GM19043 (cell line): ENCODE measurements at regions not wholly inside any gene's neighbourhood (a gene's known extent, or its start where the extent isn't known, plus 50 kb on each side); places are given as distances from the start of the nearest gene placed in this dataset.

Experiments used
- ATAC-seq: cut with Tn5 transposase; IDR thresholded peaks from one replicate; pipeline ENCODE4 v1.9.1; 2021; ENCODE audit warnings: low read depth; ENCODE audit not compliant: unreplicated experiment

- ATAC-seq: no peak
Measured at GRCh38 chr16:73390936-73391335, 343.0 kb upstream of the ZFHX3 start.

- no peak for ATAC-seq
Measured at GRCh38 chr16:73390491-73390890, 342.6 kb upstream of the ZFHX3 start.

DNA sequence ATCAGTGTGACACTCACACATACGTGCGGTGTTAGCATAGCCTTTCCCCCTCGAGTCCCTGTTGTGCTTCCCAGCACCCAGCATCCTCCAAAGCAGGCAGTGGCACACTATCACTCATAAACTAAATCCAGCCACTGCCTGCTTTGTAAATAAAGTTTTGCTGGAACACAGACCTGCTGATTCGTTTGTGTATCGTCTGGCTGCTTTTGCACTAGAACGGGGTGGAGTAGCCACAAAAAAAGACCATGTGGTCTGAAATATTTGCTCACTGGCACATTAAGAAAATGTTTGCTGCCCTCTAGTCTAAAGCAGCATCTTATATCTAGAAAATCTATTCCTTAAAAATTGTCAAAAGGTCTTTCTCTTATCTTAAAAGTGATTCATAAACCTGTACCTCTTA lies 341.2 kb upstream of the ZFHX3 start:
- ATAC-seq: no peak

DNA sequence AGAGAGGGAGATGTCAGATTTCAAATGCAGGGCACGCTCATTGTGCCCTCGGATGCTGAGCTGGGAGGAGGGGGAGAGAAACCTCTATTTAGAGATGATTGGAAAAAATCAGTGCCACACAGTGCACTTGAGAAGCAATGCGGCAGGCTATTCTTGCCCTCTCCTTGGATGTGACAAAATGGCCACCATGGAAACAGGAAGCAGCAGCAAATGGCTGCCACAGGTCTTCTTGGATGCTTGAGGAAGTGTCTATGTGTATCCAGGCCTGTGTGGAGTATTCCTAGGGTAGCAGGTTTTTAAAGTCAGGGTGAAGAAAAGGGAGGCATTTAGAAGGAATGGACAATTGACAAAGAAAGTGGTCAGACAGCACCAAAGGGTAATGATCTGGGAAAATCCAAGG lies 340.1 kb upstream of the ZFHX3 start:
- ATAC-seq: no peak

GRCh38 chr16:73385696-73386095 lies 337.8 kb upstream of the ZFHX3 start:
- no peak for ATAC-seq

DNA sequence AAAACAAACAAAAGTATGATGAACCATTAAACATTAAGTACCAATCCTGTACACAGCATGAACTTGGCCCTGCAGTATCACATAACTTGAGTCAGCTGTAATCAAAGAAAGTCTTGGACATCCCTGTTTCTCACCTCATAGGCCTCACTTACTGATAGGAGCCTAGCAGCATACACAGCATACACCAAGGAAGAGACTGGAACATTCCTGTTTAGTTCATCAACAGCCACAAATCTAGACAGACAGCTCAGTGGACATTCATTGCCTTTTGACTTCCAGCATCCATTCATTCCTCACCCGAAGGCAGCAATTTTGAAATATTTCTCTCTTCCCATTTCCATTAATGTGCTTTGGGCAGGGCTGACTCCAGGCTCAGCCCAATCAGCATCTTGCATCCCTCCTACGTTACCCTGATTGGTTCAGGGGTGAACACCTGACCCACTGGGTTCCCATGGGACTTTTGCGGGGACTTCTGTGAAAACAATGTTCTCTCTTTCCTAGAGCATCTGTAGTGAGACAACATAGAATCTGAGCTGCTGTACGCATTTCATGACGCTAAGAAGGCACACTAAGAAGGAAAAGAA lies 336.7 kb upstream of the ZFHX3 start:
- ATAC-seq: no peak

GRCh38 chr16:73383988-73384365 lies 336.0 kb upstream of the ZFHX3 start:
- no peak for ATAC-seq

- ATAC-seq: no peak
Measured at GRCh38 chr16:73383195-73383987, 335.5 kb upstream of the ZFHX3 start.

GRCh38 chr16:73378471-73378870 lies 330.5 kb upstream of the ZFHX3 start:
- no peak for ATAC-seq

DNA sequence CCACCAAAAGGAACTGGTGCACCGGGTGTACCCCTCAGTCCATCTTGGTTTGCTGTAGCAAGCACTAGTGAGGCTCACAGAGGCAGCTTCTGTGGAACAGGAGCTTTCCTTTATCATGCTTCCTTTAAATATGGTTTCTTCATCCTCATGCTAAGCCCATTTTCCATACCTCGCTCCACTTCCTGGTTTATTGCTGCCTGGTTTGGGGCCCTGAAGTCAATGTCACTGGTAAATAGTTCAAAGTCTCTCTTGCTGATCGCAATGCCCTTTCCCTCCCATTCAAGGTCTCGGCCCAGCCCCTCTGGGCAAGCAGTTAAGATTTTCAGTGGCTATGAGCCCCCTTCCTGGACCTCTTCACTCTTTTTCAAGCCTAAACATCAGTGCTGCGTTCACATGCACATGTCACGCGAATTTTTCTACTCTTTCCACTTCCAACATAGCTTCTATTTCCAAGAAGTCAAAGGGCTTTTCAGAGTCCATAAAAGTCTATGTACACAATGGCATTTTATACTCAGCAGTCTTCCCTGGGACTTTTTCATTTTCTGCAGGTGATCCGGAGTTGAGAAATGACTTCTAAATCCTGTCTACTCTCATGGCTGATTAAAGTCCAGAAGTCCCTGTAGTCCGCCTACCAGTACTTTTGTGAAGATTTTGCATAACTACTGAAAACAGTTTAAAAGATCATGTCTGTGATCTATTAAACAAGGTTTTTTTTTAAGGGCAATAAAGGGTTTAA lies 323.8 kb upstream of the ZFHX3 start:
- ATAC-seq: no peak

- ATAC-seq: no peak
Measured at GRCh38 chr16:73369851-73370250, 321.9 kb upstream of the ZFHX3 start.

GRCh38 chr16:73368715-73369114 lies 320.8 kb upstream of the ZFHX3 start:
- ATAC-seq: no peak

- ATAC-seq: no peak
Measured at GRCh38 chr16:73365016-73365551, 317.2 kb upstream of the ZFHX3 start.

DNA sequence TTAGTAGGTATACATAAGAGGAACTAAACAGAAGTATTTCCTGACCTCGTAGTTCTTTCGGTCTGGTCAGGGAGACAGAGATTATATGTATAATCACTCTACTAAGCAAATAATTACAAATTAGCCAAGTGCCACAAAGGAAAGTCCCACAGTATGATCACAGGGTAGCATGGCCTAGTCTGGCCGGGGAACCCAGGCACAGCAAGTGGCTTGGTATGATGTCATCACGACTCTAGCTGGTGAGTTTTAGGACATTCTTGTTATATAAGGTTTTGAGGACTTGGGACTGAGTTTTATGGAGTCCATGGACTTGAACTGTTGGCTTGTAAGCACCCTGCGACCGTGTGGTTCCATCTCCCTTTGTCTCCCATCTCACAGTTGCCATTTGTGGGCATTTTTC lies 316.5 kb upstream of the ZFHX3 start:
- no peak for ATAC-seq

DNA sequence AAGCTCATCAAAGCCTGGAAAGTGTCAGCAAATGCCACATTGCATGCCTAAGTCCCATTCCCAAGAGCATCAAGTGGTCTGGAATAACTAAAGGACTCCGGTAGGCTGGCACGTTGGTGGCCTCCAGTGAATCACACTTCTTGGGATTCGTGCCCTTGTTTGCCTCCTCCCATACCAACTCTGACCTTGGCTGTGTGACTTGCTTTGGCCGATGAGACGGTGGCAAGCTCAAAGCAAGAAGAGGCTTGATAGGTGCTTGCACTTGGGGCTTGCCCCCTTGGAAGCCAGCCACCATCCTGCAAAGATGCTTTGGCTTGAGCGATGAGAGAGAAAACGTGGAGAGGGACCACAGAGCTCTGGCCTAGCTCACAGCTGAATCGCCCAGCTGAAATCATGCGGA lies 313.1 kb upstream of the ZFHX3 start:
- no peak for ATAC-seq

GRCh38 chr16:73356401-73357079 lies 308.6 kb upstream of the ZFHX3 start:
- no peak for ATAC-seq

GRCh38 chr16:73355981-73356380 lies 308.1 kb upstream of the ZFHX3 start:
- no peak for ATAC-seq

DNA sequence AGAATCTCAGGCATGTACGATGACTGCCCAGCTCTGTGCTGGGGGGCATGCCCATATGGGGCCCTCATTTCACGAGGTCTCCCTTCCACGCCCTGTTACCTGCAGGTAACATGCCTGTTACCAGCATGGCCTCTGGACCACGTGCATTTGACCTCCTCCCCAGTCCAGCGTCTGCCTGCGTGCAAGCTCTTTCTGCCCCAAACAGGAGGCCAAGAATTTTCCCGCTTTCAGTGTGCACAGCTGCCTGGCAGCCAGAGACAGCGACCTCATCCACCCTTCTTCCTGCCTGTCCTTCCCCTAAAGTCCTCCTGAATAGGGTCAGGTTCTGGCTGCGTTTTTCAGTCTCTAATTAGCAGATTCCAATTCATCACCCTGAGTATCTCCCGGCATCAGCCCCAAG lies 306.5 kb upstream of the ZFHX3 start:
- no peak for ATAC-seq

GRCh38 chr16:73350707-73351452 lies 303.0 kb upstream of the ZFHX3 start:
- ATAC-seq: no peak
